Activated naive CD4-positive, alpha-beta T cell treated with anti-CD3 and anti-CD28 coated beads, Interleukin-2, amount 10 ng/mL, durations not matched to agents 7 days and 5 days (primary cell): ENCODE measurements at regions not wholly inside any gene's neighbourhood (a gene's known extent, or its start where the extent isn't known, plus 50 kb on each side); places are given as distances from the start of the nearest gene placed in this dataset.

ENCODE experiments used
- CTCF ChIA-PET: fragments of 350-600 bp; sonication (Branson Sonifier 250); formaldehyde crosslinking; loops from one replicate; lab custom pipeline; 2021; ENCODE audit warnings: antibody characterized with exemption; lab: Charles Lee
- DNase-seq: peaks from one replicate; pipeline ENCODE4 v3.0.0-alpha.2; 2020
- H3K27ac Mint-ChIP-seq: one replicate; pipeline ENCODE4 v1.8.0; 2021; ENCODE audit warnings: mild to moderate bottlenecking, moderate library complexity, mixed read lengths
- H3K27me3 Mint-ChIP-seq: one replicate; pipeline ENCODE4 v1.8.0; 2021; ENCODE audit warnings: mild to moderate bottlenecking, mixed read lengths
- H3K36me3 Mint-ChIP-seq: one replicate; pipeline ENCODE4 v1.8.0; 2021; ENCODE audit warnings: mixed read lengths
- H3K4me1 Mint-ChIP-seq: one replicate; pipeline ENCODE4 v1.8.0; 2021; ENCODE audit warnings: mixed read lengths
- H3K4me3 Mint-ChIP-seq: one replicate; pipeline ENCODE4 v1.8.0; 2021; ENCODE audit warnings: mild to moderate bottlenecking, moderate library complexity, mixed read lengths
- H3K9me3 Mint-ChIP-seq: one replicate; pipeline ENCODE4 v1.8.0; 2021; ENCODE audit warnings: mixed read lengths

DNA sequence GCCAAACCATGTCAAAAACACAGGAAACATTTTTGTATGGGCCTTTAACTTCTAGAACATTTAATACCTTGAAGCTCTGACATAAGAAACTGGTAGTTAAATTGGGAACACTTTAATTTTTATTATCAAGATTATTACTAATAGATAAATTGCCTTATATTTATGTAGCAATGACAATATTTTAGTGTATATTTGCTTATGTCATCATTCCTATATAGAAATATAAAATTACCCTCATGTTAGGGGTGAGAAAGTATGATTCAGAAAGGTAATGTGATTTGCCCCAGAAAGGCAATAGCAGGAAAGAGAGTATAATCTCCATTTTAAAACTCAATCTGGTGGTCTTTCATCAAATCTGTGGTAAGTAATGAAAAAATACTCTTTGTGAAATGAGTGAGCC lies 147.4 kb downstream of the IL15 start:
- H3K4me3 Mint-ChIP-seq = no peak overlapping the region
- DNase-seq = no peak
- no peaks in the 10 kb centered on the region for H3K4me1 Mint-ChIP-seq
- no peaks in the 10 kb centered on the region for H3K9me3 Mint-ChIP-seq
- CTCF ChIA-PET = no interaction called here
- H3K27me3 Mint-ChIP-seq = no peaks in the 10 kb centered on the region
- H3K27ac Mint-ChIP-seq = no peak overlapping the region
- H3K36me3 Mint-ChIP-seq = no peaks in the 10 kb centered on the region

DNA sequence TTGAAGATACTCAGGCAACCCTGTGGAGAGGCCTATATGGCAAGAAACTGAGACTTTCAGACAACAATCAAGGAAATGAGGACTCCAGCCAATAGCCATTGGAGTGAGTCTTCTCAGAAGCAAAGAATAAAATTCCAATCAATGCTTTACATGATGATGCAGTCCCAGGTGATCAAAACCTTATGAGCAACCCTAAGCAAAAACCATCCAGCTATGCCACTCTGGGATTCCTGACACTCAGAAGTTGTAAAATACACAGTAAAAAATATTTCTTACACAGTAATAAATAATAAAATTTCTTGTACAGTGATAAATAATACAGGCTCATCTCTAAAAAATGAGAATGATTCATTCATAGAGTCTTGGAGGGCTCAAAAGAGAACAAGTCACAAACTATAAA lies 150.6 kb downstream of the IL15 start:
- CTCF ChIA-PET = no interaction called here
- no peak for DNase-seq
- H3K4me3 Mint-ChIP-seq = no peak overlapping the region
- H3K4me1 Mint-ChIP-seq = no peaks in the 10 kb centered on the region
- H3K9me3 Mint-ChIP-seq = no peaks in the 10 kb centered on the region
- H3K27ac Mint-ChIP-seq = no peak overlapping the region
- H3K36me3 Mint-ChIP-seq = no peaks in the 10 kb centered on the region
- no peaks in the 10 kb centered on the region for H3K27me3 Mint-ChIP-seq

DNA sequence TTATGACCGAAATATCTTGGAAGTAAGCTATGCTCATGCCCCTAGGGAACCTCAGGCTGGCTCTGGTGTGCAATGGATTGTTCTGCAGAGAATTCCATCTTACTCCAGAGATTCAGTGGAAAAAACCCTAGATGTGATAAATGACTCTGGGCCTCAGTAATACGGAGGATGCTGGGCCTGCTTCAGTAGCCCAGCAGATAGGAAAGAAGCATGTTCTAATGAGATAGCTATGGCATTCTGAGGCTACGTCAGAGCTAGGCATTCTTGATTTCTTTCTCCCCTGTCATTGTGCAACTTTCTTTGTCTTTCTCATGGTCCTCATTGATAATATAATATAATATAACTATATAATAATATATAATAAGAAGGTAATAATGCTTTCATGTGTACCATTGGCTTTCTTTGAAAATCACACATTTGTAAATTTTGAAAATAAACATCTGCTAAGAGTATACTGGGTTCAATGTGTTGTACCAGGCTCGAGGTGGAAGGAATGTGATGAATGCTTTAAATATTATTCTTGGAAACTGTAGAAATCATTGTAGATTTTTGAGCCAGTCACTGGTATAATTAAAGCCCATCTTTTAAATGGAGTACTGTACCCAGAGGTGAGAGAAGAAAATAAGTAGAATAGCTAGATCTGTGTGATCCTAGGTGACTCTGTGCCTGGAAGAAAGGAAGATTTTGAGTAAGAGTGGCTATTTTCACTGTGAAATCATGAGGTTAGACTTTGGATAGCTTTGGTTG lies 152.0 kb downstream of the IL15 start:
- H3K4me3 Mint-ChIP-seq = no peak overlapping the region
- no peak for DNase-seq
- H3K4me1 Mint-ChIP-seq = no peaks in the 10 kb centered on the region
- CTCF ChIA-PET = no interaction called here
- no peaks in the 10 kb centered on the region for H3K9me3 Mint-ChIP-seq
- no peak overlapping the region for H3K27ac Mint-ChIP-seq
- H3K27me3 Mint-ChIP-seq = no peaks in the 10 kb centered on the region
- no peaks in the 10 kb centered on the region for H3K36me3 Mint-ChIP-seq

DNA sequence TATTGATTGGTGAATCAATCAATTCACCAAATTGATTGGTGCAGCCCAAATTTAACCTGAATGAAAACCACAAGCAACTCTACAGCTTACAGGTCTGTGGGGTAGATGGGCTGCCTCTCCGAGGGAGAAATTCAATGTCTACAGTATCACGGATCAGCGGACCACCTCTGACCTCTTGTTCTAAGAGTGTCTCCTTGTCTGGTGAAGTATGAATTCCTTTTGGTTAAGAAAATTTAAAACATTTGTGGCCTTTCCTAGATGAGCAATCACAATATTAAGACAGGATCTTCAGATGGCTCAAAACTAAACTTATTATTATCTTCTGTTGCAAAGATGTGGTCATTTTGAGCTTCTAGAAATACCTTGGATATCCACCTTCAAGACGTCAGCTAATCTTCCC lies 153.3 kb downstream of the IL15 start:
- H3K27ac Mint-ChIP-seq = no peak overlapping the region

DNA sequence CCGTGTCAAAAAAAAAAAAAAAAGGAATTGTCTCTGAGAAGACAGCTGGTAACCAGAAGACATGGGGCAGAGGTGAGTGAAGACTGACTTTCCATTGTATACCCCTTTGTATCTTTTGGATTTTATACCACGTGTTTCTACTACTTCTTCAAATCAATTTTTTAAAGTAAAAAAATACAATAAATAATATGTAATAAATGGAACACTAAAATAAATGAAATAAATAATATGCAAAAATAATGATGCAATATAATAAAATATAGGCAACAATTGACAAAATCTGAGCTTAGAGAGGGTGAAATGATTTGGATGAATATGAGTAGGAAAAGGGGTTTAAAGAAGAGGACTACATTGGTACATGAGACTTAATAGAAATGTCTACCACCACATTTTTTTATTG lies 155.8 kb downstream of the IL15 start:
- no peak overlapping the region for H3K4me3 Mint-ChIP-seq
- DNase-seq = no peak
- no peak overlapping the region for H3K27ac Mint-ChIP-seq
- CTCF ChIA-PET = no interaction called here
- no peaks in the 10 kb centered on the region for H3K4me1 Mint-ChIP-seq
- no peaks in the 10 kb centered on the region for H3K9me3 Mint-ChIP-seq
- no peaks in the 10 kb centered on the region for H3K36me3 Mint-ChIP-seq
- no peaks in the 10 kb centered on the region for H3K27me3 Mint-ChIP-seq

More for the DNA sequence above, 153.3 kb downstream of the IL15 start:
- H3K4me1 Mint-ChIP-seq = no peaks in the 10 kb centered on the region
- CTCF ChIA-PET = no interaction called here
- no peak overlapping the region for H3K4me3 Mint-ChIP-seq
- H3K9me3 Mint-ChIP-seq = no peaks in the 10 kb centered on the region
- H3K36me3 Mint-ChIP-seq = no peaks in the 10 kb centered on the region
- H3K27me3 Mint-ChIP-seq = no peaks in the 10 kb centered on the region
- no peak for DNase-seq

DNA sequence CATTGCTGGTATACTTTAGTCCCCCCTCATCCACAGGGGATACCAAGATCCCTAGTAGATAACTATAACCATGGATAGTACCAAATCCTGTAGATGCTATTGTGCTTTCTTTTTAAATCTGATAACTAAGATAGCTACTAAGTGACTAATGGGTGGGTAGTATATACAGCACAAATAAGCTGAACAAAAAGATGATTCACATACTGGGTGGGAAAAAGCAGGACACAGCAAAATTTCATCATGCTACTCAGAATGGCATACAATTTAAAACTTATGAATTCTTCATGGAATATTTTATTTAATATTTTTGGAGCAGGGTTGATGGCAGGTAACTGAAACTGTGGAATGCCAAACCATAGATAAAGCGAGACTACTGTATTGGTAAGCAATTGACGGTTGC lies 161.6 kb downstream of the IL15 start:
- H3K27ac Mint-ChIP-seq = no peak overlapping the region
- CTCF ChIA-PET = no interaction called here
- H3K36me3 Mint-ChIP-seq = no peaks in the 10 kb centered on the region
- no peaks in the 10 kb centered on the region for H3K4me1 Mint-ChIP-seq
- no peaks in the 10 kb centered on the region for H3K9me3 Mint-ChIP-seq
- no peak overlapping the region for H3K4me3 Mint-ChIP-seq
- H3K27me3 Mint-ChIP-seq = no peaks in the 10 kb centered on the region
- DNase-seq = no peak

DNA sequence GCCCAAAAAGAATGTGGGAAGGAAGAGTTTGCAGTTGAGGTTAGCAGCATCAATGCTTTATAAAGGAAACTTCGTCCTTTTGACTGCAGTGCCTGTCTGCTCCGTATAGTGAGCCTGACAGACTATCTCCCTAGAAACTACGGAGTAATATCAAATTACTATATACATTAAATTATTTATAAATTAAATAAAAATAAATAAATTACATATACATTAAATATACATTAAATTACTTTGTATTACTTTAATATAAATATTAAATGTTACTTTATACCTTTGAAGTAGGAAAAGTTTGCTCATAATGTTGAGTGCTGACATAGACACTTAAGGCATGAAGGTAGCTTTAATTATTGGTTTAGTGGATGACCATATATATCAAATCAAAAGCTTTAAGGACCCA lies 165.2 kb downstream of the IL15 start:
- no peak overlapping the region for H3K4me3 Mint-ChIP-seq
- no peak overlapping the region for H3K27ac Mint-ChIP-seq
- H3K36me3 Mint-ChIP-seq = no peaks in the 10 kb centered on the region
- no peaks in the 10 kb centered on the region for H3K4me1 Mint-ChIP-seq
- DNase-seq = no peak
- no peaks in the 10 kb centered on the region for H3K9me3 Mint-ChIP-seq
- H3K27me3 Mint-ChIP-seq = no peaks in the 10 kb centered on the region
- CTCF ChIA-PET = no interaction called here

DNA sequence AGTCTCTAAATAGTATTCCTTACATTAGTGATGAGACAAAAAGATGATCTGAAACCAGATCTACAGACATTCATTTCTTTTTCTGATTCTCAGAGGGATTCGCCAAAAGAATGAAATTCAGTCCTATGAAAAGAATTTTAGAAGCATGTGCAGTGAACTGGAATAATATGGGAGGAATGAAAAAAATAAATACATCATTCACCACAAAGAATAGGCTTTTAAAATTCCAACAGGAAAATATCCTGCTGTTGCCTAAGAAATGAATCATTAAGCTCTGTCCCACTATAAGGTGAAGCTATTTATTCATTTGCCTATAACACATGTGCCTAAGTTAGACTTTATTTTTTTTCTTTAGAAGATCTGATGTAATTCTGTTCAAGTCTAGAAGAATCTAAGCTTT lies 165.9 kb downstream of the IL15 start:
- H3K27me3 Mint-ChIP-seq = no peaks in the 10 kb centered on the region
- CTCF ChIA-PET = no interaction called here
- no peaks in the 10 kb centered on the region for H3K9me3 Mint-ChIP-seq
- H3K4me1 Mint-ChIP-seq = no peaks in the 10 kb centered on the region
- no peak for DNase-seq
- no peaks in the 10 kb centered on the region for H3K36me3 Mint-ChIP-seq
- H3K27ac Mint-ChIP-seq = no peak overlapping the region
- no peak overlapping the region for H3K4me3 Mint-ChIP-seq

DNA sequence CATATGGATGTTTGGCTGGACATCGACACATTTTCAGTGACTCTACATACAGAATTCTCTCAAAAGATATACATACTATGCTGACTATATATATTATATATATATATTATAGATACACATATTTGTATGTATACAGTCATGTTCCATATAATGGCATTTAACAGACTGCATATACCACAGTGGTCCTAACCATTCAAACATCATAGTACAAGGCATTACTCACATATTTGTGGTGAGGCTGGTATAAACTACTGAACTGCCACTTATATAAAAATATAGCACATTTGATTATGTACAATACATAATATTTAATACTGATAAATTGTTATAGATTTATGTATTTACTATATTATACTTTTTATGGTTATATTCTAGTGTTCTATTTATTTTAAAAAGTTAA lies 168.5 kb downstream of the IL15 start:
- H3K36me3 Mint-ChIP-seq = no peaks in the 10 kb centered on the region
- no peaks in the 10 kb centered on the region for H3K9me3 Mint-ChIP-seq
- CTCF ChIA-PET = no interaction called here
- no peak overlapping the region for H3K4me3 Mint-ChIP-seq
- no peaks in the 10 kb centered on the region for H3K27me3 Mint-ChIP-seq
- no peaks in the 10 kb centered on the region for H3K4me1 Mint-ChIP-seq
- H3K27ac Mint-ChIP-seq = no peak overlapping the region
- no peak for DNase-seq

DNA sequence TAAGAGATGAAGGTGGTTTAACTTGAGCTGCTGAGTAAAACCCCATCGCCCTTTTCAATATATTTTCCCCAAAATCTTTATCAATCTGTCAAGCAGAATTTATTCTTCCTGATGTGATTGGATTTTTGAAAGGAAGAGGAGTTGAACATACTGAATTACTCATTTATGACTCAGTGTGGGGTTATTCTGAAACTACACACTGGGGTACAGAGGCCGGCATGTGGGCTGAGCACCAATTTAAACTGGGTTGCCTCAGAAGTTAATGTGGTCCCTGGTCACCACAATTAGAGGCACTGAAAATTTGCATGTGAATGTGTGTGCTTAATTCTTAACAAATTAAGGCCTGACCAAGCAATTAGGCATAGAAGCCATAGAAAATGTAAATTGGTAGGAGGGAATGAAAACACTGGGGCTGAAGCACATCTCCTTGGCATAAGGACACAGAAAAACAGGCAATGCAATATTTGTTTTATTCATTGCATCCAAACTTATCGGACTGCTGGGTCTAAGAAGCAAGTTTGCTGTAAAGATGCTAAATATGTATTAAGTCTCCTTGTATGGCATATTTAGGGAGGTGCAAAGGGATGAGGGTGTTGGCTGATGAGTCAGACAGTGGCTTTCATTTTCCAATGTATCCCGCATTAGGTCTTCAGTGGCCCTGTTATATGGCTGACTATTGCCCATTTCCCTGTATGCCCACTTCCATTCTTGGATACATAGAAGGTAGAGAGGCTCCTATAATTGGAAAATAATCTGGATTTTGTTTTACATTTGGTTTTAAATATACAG lies 170.9 kb downstream of the IL15 start:
- Mint-ChIP-seq H3K4me3 (no peak overlapping the region), H3K4me1 (no peaks in the 10 kb centered on the region), H3K27me3 (no peaks in the 10 kb centered on the region), H3K27ac (no peak overlapping the region), H3K9me3 (no peaks in the 10 kb centered on the region), H3K36me3 (no peaks in the 10 kb centered on the region)
- CTCF ChIA-PET = no interaction called here
- DNase-seq = no peak

DNA sequence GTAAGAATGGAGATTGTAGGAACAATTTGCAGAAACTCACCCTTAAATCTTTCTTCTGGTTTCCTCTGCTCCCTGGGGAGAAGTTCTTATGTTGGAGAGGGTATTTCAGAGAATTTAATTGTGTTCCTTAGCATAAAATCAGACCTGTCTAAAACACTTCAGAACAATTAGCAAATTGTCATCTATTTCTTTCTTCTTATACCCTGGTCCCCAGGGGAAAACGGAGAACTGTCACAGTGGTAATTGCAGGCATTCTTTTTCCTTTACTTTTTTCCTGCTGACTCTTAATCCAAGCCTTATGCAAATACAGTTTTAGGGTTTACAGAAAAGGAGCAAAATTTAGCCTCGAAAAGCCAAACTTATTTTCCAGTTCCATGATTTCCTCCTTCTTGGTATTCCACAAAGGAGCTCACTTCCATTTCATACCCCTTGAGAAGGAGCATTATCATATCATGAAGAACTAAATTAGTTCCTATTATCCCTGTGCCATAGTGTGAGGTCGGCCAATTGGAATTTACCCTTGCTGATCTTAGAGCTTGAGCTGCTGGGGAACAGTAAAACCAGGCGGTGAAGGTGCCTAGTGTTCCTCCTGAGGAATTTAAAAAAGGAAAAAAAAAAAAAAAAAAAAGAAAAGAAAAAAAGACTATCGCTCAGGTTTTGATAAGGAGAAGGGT lies 173.8 kb downstream of the IL15 start:
- no peaks in the 10 kb centered on the region for H3K4me1 Mint-ChIP-seq
- no peaks in the 10 kb centered on the region for H3K27me3 Mint-ChIP-seq
- H3K27ac Mint-ChIP-seq = no peak overlapping the region
- no peak for DNase-seq
- CTCF ChIA-PET = no interaction called here
- H3K9me3 Mint-ChIP-seq = no peaks in the 10 kb centered on the region
- no peaks in the 10 kb centered on the region for H3K36me3 Mint-ChIP-seq
- no peak overlapping the region for H3K4me3 Mint-ChIP-seq

DNA sequence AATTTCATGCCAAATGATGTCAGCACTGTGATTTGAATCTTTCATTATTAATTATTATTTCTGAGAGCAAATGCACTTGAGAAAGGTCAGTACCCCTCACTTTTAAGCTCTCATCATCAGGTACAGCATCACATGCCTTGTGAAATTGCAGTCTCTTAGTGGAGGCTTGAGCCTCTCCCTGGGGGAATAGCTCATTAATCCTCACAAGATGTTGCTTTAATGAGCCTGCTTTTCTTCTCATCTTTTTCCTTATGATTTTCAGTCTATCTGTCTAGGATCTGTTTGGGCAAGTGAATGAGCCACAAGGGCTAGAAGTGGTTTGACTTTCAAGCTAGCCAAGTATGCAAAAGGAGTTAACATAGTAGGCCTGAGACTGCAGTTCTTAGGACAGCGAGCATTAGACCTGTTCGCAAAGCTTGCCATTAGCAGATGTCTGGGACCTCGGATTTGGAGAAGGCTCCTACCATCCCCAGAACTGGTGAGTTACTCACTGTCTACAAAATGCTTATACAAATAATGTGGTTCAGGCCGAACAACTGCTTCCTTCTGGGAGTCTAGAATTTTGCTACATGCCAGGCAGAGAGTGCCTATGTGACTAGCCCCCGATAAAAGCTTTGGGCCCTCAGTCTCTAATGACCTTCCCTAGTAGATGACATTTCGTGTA lies 174.5 kb downstream of the IL15 start:
- Mint-ChIP-seq H3K9me3 (no peaks in the 10 kb centered on the region), H3K27me3 (no peaks in the 10 kb centered on the region), H3K4me3 (no peak overlapping the region), H3K27ac (no peak overlapping the region), H3K36me3 (no peaks in the 10 kb centered on the region), H3K4me1 (no peaks in the 10 kb centered on the region)
- CTCF ChIA-PET = no interaction called here
- DNase-seq = no peak

DNA sequence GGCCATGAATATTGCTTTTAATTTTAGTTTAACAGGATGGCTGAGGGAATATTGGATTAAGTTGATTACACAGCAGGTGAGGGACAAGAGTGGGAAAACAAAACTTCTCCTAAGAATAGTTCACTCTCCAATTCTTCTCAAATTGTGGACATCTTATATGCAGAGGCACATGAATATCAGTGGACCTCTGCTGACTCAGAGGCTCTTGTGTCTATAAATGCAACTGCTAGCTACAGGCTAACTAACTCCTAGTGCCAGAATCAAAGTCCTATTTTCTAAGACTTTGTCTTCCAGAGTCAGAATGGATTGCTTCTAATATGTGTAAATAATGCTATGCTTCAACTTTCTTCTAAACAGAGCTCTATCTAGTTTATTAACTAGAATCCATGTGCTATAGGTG lies 175.8 kb downstream of the IL15 start:
- H3K4me3 Mint-ChIP-seq = no peak overlapping the region
- H3K9me3 Mint-ChIP-seq = no peaks in the 10 kb centered on the region
- no peak overlapping the region for H3K27ac Mint-ChIP-seq
- no peak for DNase-seq
- no peaks in the 10 kb centered on the region for H3K4me1 Mint-ChIP-seq
- CTCF ChIA-PET = no interaction called here
- no peaks in the 10 kb centered on the region for H3K36me3 Mint-ChIP-seq
- no peaks in the 10 kb centered on the region for H3K27me3 Mint-ChIP-seq

DNA sequence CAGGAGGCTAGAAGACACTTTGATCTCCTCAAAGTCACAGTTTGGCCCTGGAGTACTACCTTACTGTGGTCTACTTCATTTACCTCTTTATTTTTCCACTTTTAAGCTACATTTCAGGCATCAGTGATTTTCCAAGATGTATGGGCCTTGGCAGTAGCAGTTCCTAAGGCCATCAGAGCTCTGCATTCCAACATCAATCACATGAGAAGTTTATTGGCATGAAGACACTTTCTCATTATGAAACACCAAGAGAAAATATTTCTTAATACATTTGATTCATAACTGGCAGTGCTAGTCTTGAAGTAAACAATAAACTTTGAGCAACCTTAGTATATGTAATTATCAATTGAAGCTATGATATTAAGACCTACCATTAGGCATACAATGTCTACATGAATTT lies 178.1 kb downstream of the IL15 start:
- CTCF ChIA-PET = no interaction called here
- H3K27ac Mint-ChIP-seq = no peak overlapping the region
- H3K4me3 Mint-ChIP-seq = no peak overlapping the region

More for the DNA sequence above, 178.1 kb downstream of the IL15 start:
- no peaks in the 10 kb centered on the region for H3K27me3 Mint-ChIP-seq
- no peaks in the 10 kb centered on the region for H3K9me3 Mint-ChIP-seq
- H3K36me3 Mint-ChIP-seq = no peaks in the 10 kb centered on the region
- no peak for DNase-seq
- no peaks in the 10 kb centered on the region for H3K4me1 Mint-ChIP-seq
